Thoracic aorta (tissue), 2 donors: ENCODE measurements at regions not wholly inside any gene's neighbourhood (a gene's known extent, or its start where the extent isn't known, plus 50 kb on each side); places are given as distances from the start of the nearest gene placed in this dataset.

Experiments used
- ATAC-seq: fragments of 150-250 bp; one replicate; pipeline ENCODE4 v1.8.0; 2017; ENCODE audit warnings: low read depth; ENCODE audit not compliant: insufficient number of reproducible peaks, low FRiP score
- DNase-seq: peaks from one replicate; pipeline ENCODE4 v3.0.0-alpha.2; 2020; ENCODE audit warnings: low spot score
- H3K27ac ChIP-seq, 2 donors: fragments of 200-600 bp; sonication (generic); 1 replicate in 1 of 2; 2 replicates in 1 of 2; pipeline ENCODE4 v1.5.1; 2016; ENCODE audit warnings: mild to moderate bottlenecking in 2 of 2, moderate library complexity in 2 of 2
- H3K27me3 ChIP-seq: fragments of 200-600 bp; sonication (generic); replicated peaks from 2 replicates; pipeline ENCODE4 v1.6.0; 2016; ENCODE audit warnings: mild to moderate bottlenecking; ENCODE audit not compliant: insufficient read depth
- H3K36me3 ChIP-seq: fragments of 200-600 bp; sonication (generic); one replicate; pipeline ENCODE4 v1.5.1; 2016
- H3K4me1 ChIP-seq, 2 donors: fragments of 200-600 bp; sonication (generic); 1 replicate in 1 of 2; 2 replicates in 1 of 2; pipeline versions ENCODE4 v1.5.1 to v1.6.0; 2016; ENCODE audit warnings: low read depth in 2 of 2, mild to moderate bottlenecking in 1 of 2; ENCODE audit not compliant: control insufficient read depth in 1 of 2
- H3K4me3 ChIP-seq: fragments of 200-600 bp; sonication (generic); 2 replicates; pipeline ENCODE4 v1.5.1; 2016; ENCODE audit warnings: mild to moderate bottlenecking
- H3K9me3 ChIP-seq: fragments of 200-600 bp; sonication (generic); 2 replicates; pipeline ENCODE4 v1.5.1; 2016
- CTCF ChIP-seq: fragments of 200-600 bp; sonication (generic); IDR thresholded peaks from one replicate; pipeline ENCODE4 v1.5.1; 2019; ENCODE audit warnings: antibody characterized with exemption

GRCh38 chr7:16323313-16323712 is 98.0 kb downstream of the CRPPA start:
- Histone ChIP-seq H3K9me3 (no peaks in the 10 kb centered on the region), H3K27ac (no peak overlapping the region), H3K27me3 (no peaks in the 10 kb centered on the region), H3K36me3 (no peaks in the 10 kb centered on the region), H3K4me3 (no peak overlapping the region), H3K4me1 (no peaks in the 10 kb centered on the region)
- TF ChIP-seq CTCF, result no peak
- ATAC-seq (no peak), DNase-seq (no peak)

- DNase-seq, result no peak
- Histone ChIP-seq H3K9me3 (no peaks in the 10 kb centered on the region), H3K4me1 (no peaks in the 10 kb centered on the region), H3K36me3 (no peaks in the 10 kb centered on the region), H3K27ac (no peak overlapping the region), H3K4me3 (no peak overlapping the region), H3K27me3 (no peaks in the 10 kb centered on the region)
- ATAC-seq, result no peak
- TF ChIP-seq CTCF, result no peak
Observed at GRCh38 chr7:16320099-16320660, 101.2 kb downstream of the CRPPA start.

- Histone ChIP-seq H3K27ac (no peak overlapping the region), H3K27me3 (no peaks in the 10 kb centered on the region), H3K4me3 (no peak overlapping the region), H3K4me1 (no peaks in the 10 kb centered on the region), H3K9me3 (no peaks in the 10 kb centered on the region), H3K36me3 (no peaks in the 10 kb centered on the region)
- DNase-seq, result no peak
- no peak for ATAC-seq
- no peak for TF ChIP-seq CTCF
Observed at GRCh38 chr7:16318989-16319915, 102.1 kb downstream of the CRPPA start.

- DNase-seq (no peak), ATAC-seq (no peak)
- Histone ChIP-seq H3K4me3 (no peak overlapping the region), H3K36me3 (no peaks in the 10 kb centered on the region), H3K9me3 (no peaks in the 10 kb centered on the region), H3K4me1 (no peaks in the 10 kb centered on the region), H3K27me3 (no peaks in the 10 kb centered on the region), H3K27ac (no peak overlapping the region)
- no peak for TF ChIP-seq CTCF
Observed at GRCh38 chr7:16318463-16318862, 102.9 kb downstream of the CRPPA start.

- H3K9me3 ChIP-seq, result no peaks in the 10 kb centered on the region
- H3K4me3 ChIP-seq, result no peak overlapping the region
- no peak for DNase-seq
- no peak for ATAC-seq
- H3K27ac ChIP-seq, result no peak overlapping the region
- no peaks in the 10 kb centered on the region for H3K4me1 ChIP-seq
- TF ChIP-seq CTCF, result no peak
- no peaks in the 10 kb centered on the region for H3K36me3 ChIP-seq
- H3K27me3 ChIP-seq, result no peaks in the 10 kb centered on the region
Observed at GRCh38 chr7:16317406-16317805, 103.9 kb downstream of the CRPPA start.
